GM12892 (cell line): ENCODE measurements at regions not wholly inside any gene's neighbourhood (a gene's known extent, or its start where the extent isn't known, plus 50 kb on each side); places are given as distances from the start of the nearest gene placed in this dataset.

Experiments used
- POLR2A ChIP-seq: IDR thresholded peaks from 2 replicates; pipeline ENCODE4 v1.6.1; 2011; ENCODE audit warnings: low read depth, low read length, control low read depth
- POLR2AphosphoS5 ChIP-seq: IDR thresholded peaks from 2 replicates; pipeline ENCODE4 v1.6.1; 2011; ENCODE audit warnings: low read depth, low read length, control low read depth

DNA sequence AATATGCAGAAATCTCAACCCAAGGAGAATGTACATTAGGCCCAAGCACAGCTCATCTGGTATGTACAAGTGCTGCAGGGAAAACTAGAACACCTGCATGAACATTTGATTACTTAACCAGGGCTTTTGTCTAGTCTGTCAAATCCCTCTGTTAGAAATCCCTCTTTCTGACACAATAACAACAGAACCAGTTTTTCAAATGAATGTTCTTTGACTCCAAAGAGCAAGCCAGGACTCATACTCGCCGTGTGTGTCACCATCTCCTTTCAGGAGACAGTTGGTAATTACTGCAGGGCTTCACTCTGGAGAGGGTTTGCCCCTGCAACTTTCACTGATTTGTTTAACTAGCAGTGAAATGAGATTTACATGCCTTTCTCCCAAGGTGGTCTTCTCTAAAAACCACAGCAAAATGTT, 143.0 kb upstream of the FAM241A start:
- TF ChIP-seq POLR2A (no peak), POLR2AphosphoS5 (no peak)
